GM23248 (cell line): ENCODE measurements at regions not wholly inside any gene's neighbourhood (a gene's known extent, or its start where the extent isn't known, plus 50 kb on each side); places are given as distances from the start of the nearest gene placed in this dataset.

ENCODE experiments used
- EZH2 ChIP-seq: fragments of 200-600 bp; sonication (generic); IDR thresholded peaks from 2 replicates; pipeline ENCODE4 v1.6.1; 2018; ENCODE audit warnings: antibody characterized with exemption, mild to moderate bottlenecking; ENCODE audit not compliant: insufficient read depth, poor library complexity, severe bottlenecking
- EZH2phosphoT487 ChIP-seq: fragments of 200-600 bp; sonication (generic); IDR thresholded peaks from 2 replicates; pipeline ENCODE4 v1.6.1; 2018; ENCODE audit warnings: antibody characterized with exemption, moderate library complexity, mild to moderate bottlenecking, low read depth; ENCODE audit not compliant: insufficient read depth

GRCh38 chr2:155363349-155363888, 664.9 kb downstream of the KCNJ3 start:
- TF ChIP-seq EZH2 (no peak), EZH2phosphoT487 (no peak)
